ENCODE measurements at regions not wholly inside any gene's neighbourhood (a gene's known extent, or its start where the extent isn't known, plus 50 kb on each side); places are given as distances from the start of the nearest gene placed in this dataset.
A peak's percentile ranks its signal among the peaks of the same experiment; 100 is the strongest.

DNA sequence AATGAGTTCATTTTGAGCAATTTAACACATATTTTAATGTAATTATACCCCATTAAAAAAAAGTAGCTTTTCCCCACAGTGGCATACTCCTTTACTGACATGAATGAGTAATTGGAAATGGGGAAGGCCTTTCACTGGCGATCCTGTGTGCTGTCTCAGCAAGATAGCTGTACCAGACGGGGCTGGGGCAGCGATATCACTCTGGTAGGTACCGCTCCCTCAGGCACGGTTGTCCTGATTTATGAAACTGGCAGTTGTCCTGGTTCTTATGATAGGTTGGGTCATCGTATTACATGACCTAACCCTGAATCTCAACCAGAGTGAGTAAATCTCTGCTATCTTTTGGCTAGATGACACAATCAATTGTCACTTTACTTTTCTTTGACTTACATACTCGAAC lies 355.0 kb upstream of the MAP3K7 start:
- no peak for DNase-seq (ENCODE audit: low read depth)
- TF ChIP-seq, protein P1, sequence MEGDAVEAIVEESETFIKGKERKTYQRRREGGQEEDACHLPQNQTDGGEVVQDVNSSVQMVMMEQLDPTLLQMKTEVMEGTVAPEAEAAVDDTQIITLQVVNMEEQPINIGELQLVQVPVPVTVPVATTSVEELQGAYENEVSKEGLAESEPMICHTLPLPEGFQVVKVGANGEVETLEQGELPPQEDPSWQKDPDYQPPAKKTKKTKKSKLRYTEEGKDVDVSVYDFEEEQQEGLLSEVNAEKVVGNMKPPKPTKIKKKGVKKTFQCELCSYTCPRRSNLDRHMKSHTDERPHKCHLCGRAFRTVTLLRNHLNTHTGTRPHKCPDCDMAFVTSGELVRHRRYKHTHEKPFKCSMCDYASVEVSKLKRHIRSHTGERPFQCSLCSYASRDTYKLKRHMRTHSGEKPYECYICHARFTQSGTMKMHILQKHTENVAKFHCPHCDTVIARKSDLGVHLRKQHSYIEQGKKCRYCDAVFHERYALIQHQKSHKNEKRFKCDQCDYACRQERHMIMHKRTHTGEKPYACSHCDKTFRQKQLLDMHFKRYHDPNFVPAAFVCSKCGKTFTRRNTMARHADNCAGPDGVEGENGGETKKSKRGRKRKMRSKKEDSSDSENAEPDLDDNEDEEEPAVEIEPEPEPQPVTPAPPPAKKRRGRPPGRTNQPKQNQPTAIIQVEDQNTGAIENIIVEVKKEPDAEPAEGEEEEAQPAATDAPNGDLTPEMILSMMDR (IDR thresholded peaks at IDR 0.05; ENCODE audit: low read depth, low read length): no peak
- TF ChIP-seq, protein P2, sequence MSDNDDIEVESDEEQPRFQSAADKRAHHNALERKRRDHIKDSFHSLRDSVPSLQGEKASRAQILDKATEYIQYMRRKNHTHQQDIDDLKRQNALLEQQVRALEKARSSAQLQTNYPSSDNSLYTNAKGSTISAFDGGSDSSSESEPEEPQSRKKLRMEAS (IDR thresholded peaks at IDR 0.05; ENCODE audit: low read depth, low read length): no peak
- TF ChIP-seq MYC (IDR thresholded peaks at IDR 0.05; ENCODE audit: low read depth, low read length): no peak
- no peak for TF ChIP-seq POLR2A (IDR thresholded peaks at IDR 0.05; ENCODE audit: extremely low read depth, insufficient read length)

DNA sequence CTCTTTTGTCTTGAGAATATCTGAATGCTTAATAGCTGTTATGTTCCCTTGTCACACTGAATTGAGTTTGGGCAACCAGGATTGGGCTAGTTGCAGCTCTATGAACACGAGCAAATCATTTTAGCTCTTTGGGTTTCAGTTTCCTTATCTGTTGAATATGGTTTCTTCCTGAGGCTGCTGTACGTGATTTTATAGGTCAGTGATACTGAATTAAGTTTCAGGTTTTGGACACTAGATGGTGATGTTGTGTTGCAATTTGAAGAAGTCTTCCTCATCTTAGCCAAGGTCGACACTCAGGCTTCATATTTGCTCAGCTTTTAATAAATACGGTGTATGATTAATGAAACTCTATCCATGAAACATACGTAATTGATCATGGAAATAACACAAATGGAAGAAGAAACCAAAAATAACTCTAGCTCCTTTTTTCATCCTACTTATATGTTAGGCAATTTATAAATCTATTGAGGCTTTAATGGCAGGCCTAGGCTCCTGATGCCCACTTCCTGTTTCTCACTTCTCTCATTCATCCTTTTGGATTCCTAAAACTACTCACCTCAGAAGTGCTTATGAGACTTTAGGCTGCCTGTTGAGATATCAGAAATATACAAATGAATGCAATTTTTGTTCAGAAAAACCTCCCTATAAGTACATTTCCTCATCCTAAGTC lies 354.1 kb upstream of the MAP3K7 start:
- H3K4me3 ChIP-seq (ENCODE audit: low read depth, low read length): no peak overlapping the region
- no peak for TF ChIP-seq MYC (IDR thresholded peaks at IDR 0.05; ENCODE audit: low read depth, low read length)
- TF ChIP-seq, protein P2 (IDR thresholded peaks at IDR 0.05; ENCODE audit: low read depth, low read length): no peak
- TF ChIP-seq, protein P1 (IDR thresholded peaks at IDR 0.05; ENCODE audit: low read depth, low read length): peak; percentile 25
- TF ChIP-seq POLR2A (IDR thresholded peaks at IDR 0.05; ENCODE audit: extremely low read depth, insufficient read length): no peak
- DNase-seq (ENCODE audit: low read depth): peak; percentile 76

More for the DNA sequence above, 355.0 kb upstream of the MAP3K7 start:
- no peak overlapping the region for H3K4me3 ChIP-seq (ENCODE audit: low read depth, low read length)

DNA sequence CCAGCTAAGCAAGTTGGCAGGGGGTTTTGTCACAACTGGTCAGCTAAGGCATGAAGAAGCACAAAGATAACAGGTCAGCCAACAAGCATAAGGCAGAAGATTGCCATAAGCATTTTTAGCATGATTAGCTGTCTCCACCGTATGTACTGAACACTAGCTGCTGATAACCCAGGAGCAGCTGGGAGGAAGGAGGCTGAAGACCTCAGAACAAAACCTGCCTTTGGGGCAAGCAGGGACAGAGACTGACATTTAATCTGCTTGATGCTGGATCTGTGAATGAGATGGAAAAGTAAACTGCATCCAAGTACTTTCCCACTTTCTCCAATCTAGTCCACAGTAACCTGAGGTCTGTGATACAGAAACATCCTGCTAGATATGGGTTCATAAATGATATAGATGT lies 353.0 kb upstream of the MAP3K7 start:
- DNase-seq (ENCODE audit: low read depth): no peak
- TF ChIP-seq, protein P1 (IDR thresholded peaks at IDR 0.05; ENCODE audit: low read depth, low read length): no peak
- TF ChIP-seq, protein P2 (IDR thresholded peaks at IDR 0.05; ENCODE audit: low read depth, low read length): no peak
- TF ChIP-seq MYC (IDR thresholded peaks at IDR 0.05; ENCODE audit: low read depth, low read length) (no peak), POLR2A (IDR thresholded peaks at IDR 0.05; ENCODE audit: extremely low read depth, insufficient read length) (no peak)
- H3K4me3 ChIP-seq (ENCODE audit: low read depth, low read length): no peak overlapping the region

DNA sequence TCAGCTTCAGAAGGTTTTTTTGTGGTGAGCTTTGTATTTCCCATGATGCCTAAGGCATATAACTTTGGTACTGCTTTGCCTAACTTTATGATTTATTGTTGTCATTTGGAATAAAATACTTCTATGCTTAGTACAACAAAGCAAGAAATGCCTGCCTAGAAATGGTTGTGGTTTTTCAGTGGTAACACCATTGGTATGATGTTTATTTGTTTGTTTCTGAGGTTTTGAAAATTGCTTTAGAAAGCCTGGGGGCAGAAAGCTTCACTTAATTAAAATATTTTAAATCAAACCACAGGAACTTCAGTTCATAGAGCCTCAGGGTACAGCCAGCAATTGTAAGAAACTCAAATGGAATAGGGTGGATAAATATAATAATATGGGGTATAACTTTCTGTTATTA lies 351.2 kb upstream of the MAP3K7 start:
- DNase-seq (ENCODE audit: low read depth): no peak
- TF ChIP-seq POLR2A (IDR thresholded peaks at IDR 0.05; ENCODE audit: extremely low read depth, insufficient read length) (no peak), MYC (IDR thresholded peaks at IDR 0.05; ENCODE audit: low read depth, low read length) (no peak)
- TF ChIP-seq, protein P1 (IDR thresholded peaks at IDR 0.05; ENCODE audit: low read depth, low read length): no peak
- TF ChIP-seq, protein P2 (IDR thresholded peaks at IDR 0.05; ENCODE audit: low read depth, low read length): no peak
- H3K4me3 ChIP-seq (ENCODE audit: low read depth, low read length): no peak overlapping the region

DNA sequence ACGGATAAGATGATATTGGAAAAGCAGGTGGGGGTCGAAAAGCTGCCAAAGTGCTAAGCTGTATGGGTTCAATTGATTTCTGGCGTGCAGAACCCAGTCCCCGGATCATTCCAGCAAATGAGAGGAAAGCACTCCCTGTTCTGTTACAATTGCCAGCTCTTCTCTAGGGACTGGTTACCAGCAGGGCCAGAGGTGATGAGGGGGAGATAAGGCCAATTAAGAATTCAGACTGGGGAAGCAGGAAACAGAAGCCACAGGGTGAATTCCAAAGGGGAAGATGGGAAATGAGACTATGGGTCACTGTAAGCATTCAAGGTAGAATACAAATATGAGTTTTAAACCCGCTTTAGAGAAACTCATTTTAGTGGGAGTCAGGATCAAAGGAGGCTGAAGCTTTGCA lies 349.4 kb upstream of the MAP3K7 start:
- TF ChIP-seq, protein P2 (IDR thresholded peaks at IDR 0.05; ENCODE audit: low read depth, low read length): no peak
- TF ChIP-seq, protein P1 (IDR thresholded peaks at IDR 0.05; ENCODE audit: low read depth, low read length): no peak
- TF ChIP-seq MYC (IDR thresholded peaks at IDR 0.05; ENCODE audit: low read depth, low read length): no peak
- TF ChIP-seq POLR2A (IDR thresholded peaks at IDR 0.05; ENCODE audit: extremely low read depth, insufficient read length): no peak
- H3K4me3 ChIP-seq (ENCODE audit: low read depth, low read length): no peak overlapping the region
- DNase-seq (ENCODE audit: low read depth): no peak
